Aorta (tissue), 5 donors: ENCODE measurements at regions not wholly inside any gene's neighbourhood (a gene's known extent, or its start where the extent isn't known, plus 50 kb on each side); places are given as distances from the start of the nearest gene placed in this dataset.
A peak's percentile ranks its signal among the peaks of the same experiment; 100 is the strongest.

Experiments used
- ATAC-seq: fragments of 200-7000 bp; cut with Tn5 transposase; one replicate; pipeline ENCODE4 v1.9.1; 2022; ENCODE audit warnings: moderate library complexity; ENCODE audit not compliant: low FRiP score
- DNase-seq, 2 donors: peaks; one replicate each; pipeline ENCODE4 v3.0.0-alpha.2; 2020
- H3K27ac ChIP-seq, 2 donors: one replicate each; pipeline ENCODE4 v1.5.1; 2013; ENCODE audit warnings: low read length in 2 of 2, mild to moderate bottlenecking in 2 of 2, moderate library complexity in 2 of 2, control low read depth in 1 of 2, inconsistent platforms in 1 of 2, low read depth in 1 of 2
- H3K27me3 ChIP-seq, 2 donors: one replicate each; pipeline ENCODE4 v1.6.1; 2013; ENCODE audit warnings: control low read depth in 1 of 2, low read length in 1 of 2, mild to moderate bottlenecking in 1 of 2, moderate library complexity in 1 of 2; ENCODE audit not compliant: insufficient read depth in 2 of 2, control insufficient read depth in 1 of 2
- H3K36me3 ChIP-seq, 2 donors: one replicate each; pipeline ENCODE4 v1.6.1; 2013; ENCODE audit warnings: control low read depth in 1 of 2, low read length in 1 of 2, mild to moderate bottlenecking in 1 of 2; ENCODE audit not compliant: insufficient read depth in 2 of 2, control insufficient read depth in 1 of 2
- H3K4me1 ChIP-seq, 2 donors: one replicate each; pipeline ENCODE4 v1.6.1; 2013; ENCODE audit warnings: low read length in 2 of 2, control low read depth in 1 of 2, mild to moderate bottlenecking in 1 of 2, moderate library complexity in 1 of 2; ENCODE audit not compliant: insufficient read depth in 2 of 2, control insufficient read depth in 1 of 2
- H3K4me3 ChIP-seq, 2 donors: one replicate each; pipeline ENCODE4 v1.5.1; 2013; ENCODE audit warnings: low read length in 2 of 2, control low read depth in 1 of 2, mild to moderate bottlenecking in 1 of 2
- H3K9me3 ChIP-seq: one replicate; pipeline ENCODE4 v1.6.1; 2013; ENCODE audit warnings: mild to moderate bottlenecking, low read length; ENCODE audit not compliant: control insufficient read depth
- WGBS, 2 donors: extraction: QIAGEN DNeasy Blood & Tissue Kit; methylation state at CpG; one replicate each; pipeline ENCODE4 v1.1.7; 2013; 5-methylcytosine and 5-hydroxymethylcytosine counted together
- intact Hi-C, 2 donors: fragments of 100-400 bp; cut with DNase I; formaldehyde crosslinking; loops; one replicate each; pipeline versions ENCODE4 v1.14.2 to v1.15.0; 2022
- donor health status: healthy with polysubstance abuse.
- donor health status: Bipolar disorder and iron deficiency.
- donor health status: DM: no; HTN: no; CAD: no.
- donor health status: DM: no; HTN: no; CAD: no.
- donor health status: DM: yes; HTN: yes; CAD: no.

DNA sequence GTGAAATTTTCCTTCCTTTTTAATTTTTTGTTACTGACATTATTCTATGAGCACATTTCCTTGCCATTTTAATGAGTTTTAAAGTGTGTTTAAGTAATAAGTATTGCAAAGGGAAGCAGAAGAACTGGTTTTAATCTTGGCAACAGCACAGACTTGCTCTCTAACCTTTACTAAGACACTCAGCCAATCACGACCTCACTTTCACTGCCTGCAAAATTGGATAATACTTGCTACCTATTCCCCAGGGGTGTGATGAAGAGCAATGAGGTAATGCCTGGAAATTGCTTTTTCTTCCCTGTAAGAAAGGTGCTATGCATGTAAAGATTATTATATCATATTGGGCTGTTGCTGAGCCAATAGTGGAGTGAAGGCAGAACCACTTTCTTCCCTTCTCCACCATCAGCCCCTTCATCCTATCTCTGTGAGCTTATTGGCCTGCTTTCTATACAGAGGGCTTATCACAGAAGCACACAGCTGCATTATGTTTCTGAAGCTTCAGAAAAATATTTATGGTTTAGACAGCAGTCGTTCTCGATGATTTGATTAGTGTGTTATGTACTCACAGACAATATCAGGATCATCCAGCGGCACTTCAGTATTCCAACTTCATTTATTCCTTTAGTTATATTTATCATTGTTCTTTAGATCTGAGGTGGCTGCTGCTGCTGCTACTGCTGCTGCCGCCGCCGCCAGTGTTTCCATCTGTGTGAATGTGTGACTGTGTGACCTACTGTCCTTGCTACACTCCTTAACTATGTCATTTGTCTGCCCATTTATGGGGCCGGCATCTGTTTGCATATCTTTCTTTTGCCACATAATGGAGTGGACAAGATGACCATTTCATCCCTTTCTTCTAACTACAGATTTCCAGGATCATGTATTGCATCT, 255.1 kb downstream of the C4orf33 start:
- no peak for DNase-seq
- no peaks in the 10 kb centered on the region for H3K9me3 ChIP-seq

DNA sequence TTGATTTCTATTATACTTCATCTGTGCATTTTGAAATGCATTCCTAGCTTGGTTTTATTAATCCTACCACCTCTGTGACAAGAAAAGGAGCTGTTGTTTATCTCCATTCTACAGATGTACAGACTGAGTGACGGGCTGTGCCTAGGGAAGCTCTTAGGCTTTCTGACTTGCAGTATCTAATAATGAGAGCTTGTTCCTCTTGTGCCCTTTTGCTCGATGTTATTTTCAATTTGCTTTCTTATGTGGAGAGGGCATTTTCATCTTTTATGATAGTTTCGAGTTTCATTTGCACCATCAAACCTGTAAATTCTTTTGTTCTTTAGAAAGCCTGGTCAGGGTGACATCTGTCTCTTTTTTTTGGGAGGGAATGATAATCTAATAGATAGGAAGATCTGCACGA, 256.5 kb downstream of the C4orf33 start:
- Histone ChIP-seq H3K9me3 (no peaks in the 10 kb centered on the region), H3K36me3 (no peaks in the 10 kb centered on the region), H3K4me1 (peaks cover 0 to 7% of the 10 kb centered on the region in 2 donors), H3K4me3 (no peak overlapping the region), H3K27me3 (no peaks in the 10 kb centered on the region), H3K27ac (no peak overlapping the region)
- ATAC-seq (no peak), DNase-seq (no peak)
- WGBS, 2 donors: 89 to 91% methylated on average over 4 of the region's 4 CpGs
- intact Hi-C loops: no loop called here

More for the DNA sequence above, 255.1 kb downstream of the C4orf33 start:
- Histone ChIP-seq H3K27ac (no peak overlapping the region), H3K4me1 (peaks cover 0 to 7% of the 10 kb centered on the region in 2 donors), H3K27me3 (no peaks in the 10 kb centered on the region), H3K4me3 (no peak overlapping the region), H3K36me3 (no peaks in the 10 kb centered on the region)
- no peak for ATAC-seq
- 79 to 80% methylated on average over 8 of the region's 8 CpGs for WGBS, 2 donors
- intact Hi-C loops: no loop called here

DNA sequence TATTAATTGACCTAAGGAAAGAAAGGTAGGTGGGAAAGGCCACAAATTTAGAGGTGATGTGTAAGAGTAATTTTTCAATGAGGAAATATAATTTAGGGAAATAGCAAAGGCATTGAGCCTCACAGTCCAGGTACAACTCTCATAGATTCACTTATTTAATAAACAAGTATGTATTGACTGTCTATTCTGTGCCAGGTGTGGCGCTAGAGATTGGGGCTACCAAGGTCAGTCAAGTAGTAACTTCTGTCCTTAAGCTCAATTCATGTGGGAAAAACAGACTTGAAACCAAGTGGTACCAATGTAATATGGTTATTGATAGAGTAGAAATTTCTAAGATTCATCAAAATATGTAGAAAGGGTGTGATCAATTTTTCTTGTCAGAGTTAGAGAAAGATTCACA, 257.5 kb downstream of the C4orf33 start:
- no peak for DNase-seq
- Histone ChIP-seq H3K36me3 (no peaks in the 10 kb centered on the region), H3K9me3 (no peaks in the 10 kb centered on the region), H3K4me3 (no peak overlapping the region), H3K27me3 (no peaks in the 10 kb centered on the region), H3K4me1 (peaks cover 0 to 7% of the 10 kb centered on the region in 2 donors), H3K27ac (no peak overlapping the region)
- intact Hi-C loops: no loop called here
- WGBS, 2 donors: 95 to 96% methylated on average over 1 of the region's 1 CpG
- ATAC-seq: no peak

DNA sequence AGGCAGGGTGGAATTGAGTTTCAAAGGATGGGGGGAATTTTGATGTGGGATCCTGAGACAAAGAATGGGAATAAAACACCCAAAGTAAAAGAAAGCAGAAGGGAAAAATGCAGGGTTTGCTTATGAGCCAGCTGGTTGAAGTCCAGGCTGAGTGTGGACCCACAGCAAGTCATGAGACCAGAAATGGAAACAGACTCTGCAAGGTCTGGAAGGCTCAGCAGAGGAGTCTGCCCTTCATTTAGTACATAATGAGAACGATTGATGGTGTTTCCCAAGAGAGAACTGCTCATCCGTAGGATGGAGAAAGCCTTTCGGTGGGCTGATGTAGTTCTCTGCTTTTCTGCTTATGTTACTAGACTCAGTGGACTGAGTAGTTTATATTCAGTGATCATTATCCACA, 259.1 kb downstream of the C4orf33 start:
- ATAC-seq (peak; percentile 44), DNase-seq (no peak)
- H3K36me3 ChIP-seq: no peaks in the 10 kb centered on the region
- no peaks in the 10 kb centered on the region for H3K9me3 ChIP-seq
- peaks cover 0 to 7% of the 10 kb centered on the region in 2 donors for H3K4me1 ChIP-seq
- no peaks in the 10 kb centered on the region for H3K27me3 ChIP-seq
- no peak overlapping the region for H3K4me3 ChIP-seq
- WGBS, 2 donors: 45 to 46% methylated on average over 3 of the region's 3 CpGs
- no peak overlapping the region for H3K27ac ChIP-seq
- intact Hi-C loops: no loop called here

DNA sequence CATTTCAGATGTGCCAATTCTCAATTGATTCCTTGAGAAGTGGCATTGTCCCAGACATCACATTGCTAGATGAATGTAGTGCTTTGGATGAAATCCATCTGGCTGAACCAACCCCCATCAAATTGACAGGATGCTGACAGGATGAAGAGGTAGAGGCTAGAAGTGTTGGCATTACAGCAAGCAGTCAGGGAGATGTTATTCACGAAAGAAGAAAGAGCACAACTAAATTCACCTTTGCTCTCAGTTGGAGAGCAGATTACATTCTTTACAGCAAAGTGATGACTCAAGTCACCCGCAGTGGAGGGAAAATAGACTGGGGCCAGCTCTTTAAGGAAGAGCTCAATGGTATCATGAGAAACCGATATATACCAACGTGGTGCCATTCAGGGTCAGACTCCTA, 259.6 kb downstream of the C4orf33 start:
- Histone ChIP-seq H3K36me3 (no peaks in the 10 kb centered on the region), H3K27ac (no peak overlapping the region), H3K9me3 (no peaks in the 10 kb centered on the region), H3K27me3 (no peaks in the 10 kb centered on the region), H3K4me1 (peaks cover 0 to 7% of the 10 kb centered on the region in 2 donors), H3K4me3 (no peak overlapping the region)
- no peak for ATAC-seq
- 46 to 50% methylated on average over 4 of the region's 4 CpGs for WGBS, 2 donors
- DNase-seq: no peak
- intact Hi-C loops: no loop called here

DNA sequence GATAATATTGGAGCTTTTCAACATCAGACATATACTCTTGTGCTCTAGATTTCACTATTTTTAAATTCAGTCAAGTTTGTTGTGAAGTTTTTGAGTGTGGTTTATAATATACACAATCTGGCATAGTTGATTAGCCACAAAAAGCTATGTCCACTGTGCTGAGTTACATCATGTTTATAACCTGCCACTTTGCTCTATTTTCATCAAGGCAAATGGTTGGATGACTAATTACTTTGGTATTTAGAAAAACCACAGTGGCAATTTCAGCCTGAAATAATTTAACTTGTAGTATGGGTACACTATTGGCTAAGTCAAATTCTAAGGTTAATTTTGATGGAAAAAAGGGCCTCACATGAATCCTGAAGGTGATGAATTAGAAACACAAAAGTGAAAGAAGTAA, 262.6 kb downstream of the C4orf33 start:
- Histone ChIP-seq H3K36me3 (no peaks in the 10 kb centered on the region), H3K9me3 (no peaks in the 10 kb centered on the region), H3K4me1 (peaks cover 0 to 7% of the 10 kb centered on the region in 2 donors), H3K27me3 (no peaks in the 10 kb centered on the region), H3K27ac (no peak overlapping the region), H3K4me3 (no peak overlapping the region)
- intact Hi-C loops: no loop called here
- no peak for ATAC-seq
- DNase-seq: no peak

DNA sequence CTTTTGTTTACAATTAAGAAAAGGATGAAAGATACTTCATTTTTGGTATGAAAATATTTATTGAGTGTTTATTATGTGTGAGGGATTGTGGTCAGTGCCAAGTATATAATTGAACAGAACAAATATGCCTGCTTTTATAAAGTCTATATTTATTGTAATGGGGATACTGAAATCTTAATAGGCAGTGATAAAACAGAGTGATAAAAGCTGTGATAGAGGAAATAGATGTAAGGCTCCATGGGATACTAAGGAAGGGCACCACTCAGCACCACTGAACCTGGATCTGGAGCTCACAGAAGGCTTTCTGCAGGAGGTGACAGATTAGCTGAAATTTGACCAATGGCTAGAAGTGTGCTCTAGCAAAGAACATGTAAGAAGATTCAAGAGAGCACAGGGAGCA, 263.5 kb downstream of the C4orf33 start:
- DNase-seq (no peak), ATAC-seq (no peak)
- intact Hi-C loops: no loop called here
- Histone ChIP-seq H3K36me3 (no peaks in the 10 kb centered on the region), H3K4me3 (no peak overlapping the region), H3K27ac (no peak overlapping the region), H3K27me3 (no peaks in the 10 kb centered on the region), H3K4me1 (peaks cover 0 to 7% of the 10 kb centered on the region in 2 donors), H3K9me3 (no peaks in the 10 kb centered on the region)

DNA sequence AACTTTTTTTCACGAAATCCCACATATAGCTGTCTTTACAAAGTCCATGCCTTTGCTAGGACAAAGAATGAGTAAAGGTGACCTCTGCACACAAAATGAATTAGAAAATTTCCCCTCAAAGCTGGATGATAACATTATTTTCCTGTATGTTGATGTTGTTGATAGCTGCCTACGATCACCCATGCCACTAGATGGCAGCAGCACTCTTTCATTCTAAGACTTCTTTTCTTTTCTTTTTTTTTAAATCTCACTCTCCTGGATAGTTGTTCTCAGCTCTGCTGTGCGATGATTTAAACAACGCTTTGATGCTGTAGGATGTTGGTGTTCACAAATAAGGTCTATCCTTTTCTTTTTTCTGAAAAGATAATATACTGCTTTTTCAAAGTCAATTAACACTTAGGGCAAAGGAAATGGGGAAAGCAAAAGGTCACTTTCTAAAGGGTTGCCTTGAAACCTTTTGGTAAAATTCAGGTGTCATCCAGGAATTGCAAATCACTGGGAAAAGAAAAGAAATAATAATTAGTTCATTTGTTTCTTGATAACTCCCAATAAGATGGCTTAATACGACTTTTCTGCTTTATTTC, 266.8 kb downstream of the C4orf33 start:
- intact Hi-C loops: loop anchor here (5.0 kb wide), 1 partner anchor 280 kb away; no protein-coding TSS in a partner anchor
- 13 to 16% methylated on average over 5 of the region's 5 CpGs for WGBS, 2 donors
- no peak overlapping the region for H3K27ac ChIP-seq
- H3K4me3 ChIP-seq: no peak overlapping the region
- ATAC-seq (peak; percentile 76), DNase-seq (peak in 1 of 2 donors; percentile 54)
- H3K27me3 ChIP-seq: no peaks in the 10 kb centered on the region
- H3K9me3 ChIP-seq: no peaks in the 10 kb centered on the region
- no peaks in the 10 kb centered on the region for H3K4me1 ChIP-seq
- H3K36me3 ChIP-seq: no peaks in the 10 kb centered on the region
